G401.6 (cell line): ENCODE measurements at regions not wholly inside any gene's neighbourhood (a gene's known extent, or its start where the extent isn't known, plus 50 kb on each side); places are given as distances from the start of the nearest gene placed in this dataset.

ENCODE experiments used
- FAIRE-seq: peaks from 2 replicates; lab custom pipeline; 2012; peaks lifted over from hg19 to GRCh38; lab: Jason Lieb, UNC

DNA sequence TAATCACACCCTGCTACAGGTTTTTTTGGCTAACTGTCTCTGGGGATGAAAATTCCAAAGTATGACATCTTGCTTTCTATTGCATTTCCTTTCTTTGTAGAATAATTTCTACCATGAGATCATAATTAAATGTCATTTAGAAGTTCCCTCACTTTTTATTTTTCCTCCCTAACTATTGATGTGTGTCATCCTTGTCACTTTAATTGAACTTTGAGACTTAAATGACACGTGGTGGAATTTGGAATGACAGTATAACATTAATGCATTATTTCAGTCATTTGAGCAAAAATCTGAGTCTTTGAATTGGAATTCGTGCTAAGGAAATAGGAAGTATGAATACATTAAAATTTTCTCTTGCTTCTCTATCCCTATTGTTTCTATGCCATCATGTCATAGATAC, 745.4 kb downstream of the PDHA2 start:
- FAIRE-seq, result no peak

- FAIRE-seq, result no peak
These were observed 753.5 kb downstream of the PDHA2 start for GRCh38 chr4:96593422-96593821.

- FAIRE-seq, result no peak
These were observed 758.6 kb downstream of the PDHA2 start for GRCh38 chr4:96598465-96598864.

DNA sequence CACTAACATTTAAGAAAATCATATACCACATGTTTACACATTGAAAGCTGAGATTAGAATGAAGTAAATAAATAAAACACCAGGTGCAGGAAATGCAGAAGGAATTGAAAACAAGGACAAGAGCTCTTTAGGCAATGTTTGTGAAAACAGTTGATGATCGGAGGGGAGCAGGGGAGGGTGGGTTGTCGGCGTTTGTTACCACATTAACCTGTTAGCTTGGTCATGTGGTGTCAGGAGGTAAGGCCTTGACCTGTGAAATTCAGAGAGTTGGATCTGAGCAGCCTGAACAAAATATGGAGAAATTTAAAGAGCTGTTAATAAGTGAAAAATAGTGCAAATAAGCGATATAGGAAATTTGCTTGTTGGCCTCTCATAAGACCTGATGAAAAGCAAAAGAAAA, 759.9 kb downstream of the PDHA2 start:
- FAIRE-seq, result no peak

DNA sequence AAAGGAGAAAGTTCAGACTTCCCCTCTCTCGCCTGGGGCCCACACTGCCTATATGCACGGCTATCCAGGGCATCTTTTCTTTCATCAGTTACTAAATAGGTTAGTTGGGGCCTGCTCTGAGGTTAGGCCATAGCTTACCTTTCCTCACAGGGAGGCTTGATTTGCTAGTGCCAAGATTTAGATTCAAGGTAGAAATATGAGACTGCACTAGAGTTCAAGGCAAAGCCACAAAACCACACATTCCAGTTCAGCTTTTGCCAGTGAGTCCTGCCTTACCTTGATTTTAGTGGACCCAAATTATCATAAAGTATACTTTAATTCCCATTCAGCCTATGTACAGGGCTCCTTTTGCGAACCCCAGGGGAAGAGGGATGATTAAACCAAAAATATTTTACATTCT, 762.8 kb downstream of the PDHA2 start:
- no peak for FAIRE-seq

- FAIRE-seq, result no peak
These were observed 763.7 kb downstream of the PDHA2 start for GRCh38 chr4:96603641-96604040.

DNA sequence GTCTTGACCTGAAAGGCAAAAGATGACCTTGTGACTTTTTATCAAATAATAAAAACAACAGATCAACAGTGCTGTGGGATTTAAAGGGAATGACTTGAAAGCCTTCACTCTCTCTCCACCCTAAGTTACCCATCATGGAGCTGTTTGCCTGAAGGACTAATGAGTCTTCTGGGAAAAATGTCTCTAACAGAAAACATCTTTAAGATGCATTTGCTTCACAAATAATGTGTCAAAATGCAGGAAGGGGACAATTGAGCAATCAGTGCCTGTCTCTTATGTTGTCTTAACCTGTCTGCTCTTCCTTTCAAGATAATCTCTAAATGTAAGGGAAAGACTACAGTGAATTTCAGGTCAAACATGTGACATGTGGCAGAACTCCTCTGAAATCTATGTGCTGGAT, 766.6 kb downstream of the PDHA2 start:
- FAIRE-seq, result no peak

GRCh38 chr4:96626023-96626422, 786.1 kb downstream of the PDHA2 start:
- no peak for FAIRE-seq

GRCh38 chr4:96630839-96631238, 790.9 kb downstream of the PDHA2 start:
- no peak for FAIRE-seq

GRCh38 chr4:96637971-96638412, 798.1 kb downstream of the PDHA2 start:
- no peak for FAIRE-seq

DNA sequence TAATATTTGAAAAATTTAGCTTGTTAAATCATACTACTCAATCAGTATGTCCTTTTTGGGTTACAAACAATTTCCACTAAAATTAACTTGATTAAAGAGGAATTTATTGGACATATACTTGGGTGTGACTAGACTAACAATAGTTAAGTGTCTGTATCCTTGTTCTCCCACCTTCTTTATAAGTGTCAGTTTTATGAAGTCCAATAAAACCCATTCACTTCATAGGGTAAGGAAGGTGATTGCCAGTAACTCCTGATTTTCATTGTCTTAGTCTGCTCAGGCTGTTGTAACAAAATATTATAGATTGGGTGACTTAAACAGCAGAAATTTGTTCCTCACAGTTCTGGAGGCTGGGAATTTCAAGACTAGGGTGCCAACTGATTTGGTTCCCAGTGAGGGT, 800.0 kb downstream of the PDHA2 start:
- FAIRE-seq, result no peak

DNA sequence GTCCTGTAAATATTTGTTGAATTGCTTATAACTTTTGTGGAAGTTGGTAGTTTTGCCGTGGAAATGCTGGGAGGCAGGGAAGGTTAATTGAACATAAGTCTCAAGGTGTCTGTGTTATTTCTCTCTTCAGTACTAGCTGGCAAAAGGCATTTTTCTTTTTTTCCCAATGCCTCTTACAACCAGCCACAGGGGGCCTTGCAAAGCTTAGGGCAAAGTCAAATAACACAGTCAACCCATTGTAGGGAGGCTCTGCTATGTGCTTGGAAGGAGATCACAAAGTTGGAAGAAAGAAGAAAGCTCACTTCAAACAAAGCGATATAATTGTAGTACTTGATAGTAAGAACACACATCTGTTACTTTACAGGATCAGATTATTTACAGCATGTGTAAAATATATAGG, 802.6 kb downstream of the PDHA2 start:
- FAIRE-seq, result no peak

DNA sequence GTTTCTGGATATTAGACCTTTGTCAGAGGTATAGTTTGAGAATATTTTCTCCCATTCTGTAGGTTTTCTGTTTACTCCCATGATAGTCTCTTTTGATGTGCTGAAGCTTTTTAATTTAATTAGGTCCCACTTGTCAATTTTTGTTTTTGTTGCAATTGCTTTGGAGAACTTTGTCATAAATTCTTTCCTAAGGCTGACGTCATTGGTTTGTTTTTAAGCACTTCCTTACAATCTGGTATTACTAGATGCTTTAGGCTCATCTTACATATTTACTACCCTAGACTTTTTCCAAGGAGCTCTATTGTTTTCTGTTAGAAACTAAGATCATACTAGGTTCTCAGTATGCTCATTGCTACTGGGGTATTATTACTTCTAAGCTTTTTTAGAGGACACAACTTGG, 806.3 kb downstream of the PDHA2 start:
- FAIRE-seq, result no peak

- FAIRE-seq, result no peak
These were observed 809.6 kb downstream of the PDHA2 start for GRCh38 chr4:96649536-96649935.

DNA sequence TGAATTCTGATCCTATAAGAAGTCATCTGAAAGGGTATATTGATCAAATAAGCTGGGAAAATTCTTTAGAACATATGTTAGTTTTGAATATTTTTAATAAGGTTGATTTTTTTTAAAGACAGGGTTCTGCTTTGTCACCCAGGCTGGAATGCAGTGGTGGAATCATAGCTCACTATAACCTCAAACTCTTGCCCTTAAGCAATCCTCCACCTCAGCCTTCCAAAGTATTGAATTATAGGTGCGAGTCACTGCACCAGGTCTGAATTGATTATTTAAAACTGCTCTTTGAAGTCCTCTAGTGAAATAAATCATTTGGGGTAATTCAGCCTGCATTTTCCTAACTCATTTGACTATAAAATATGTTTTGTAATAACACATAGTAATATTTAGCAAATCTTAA, 812.3 kb downstream of the PDHA2 start:
- no peak for FAIRE-seq

GRCh38 chr4:96652821-96653220, 812.9 kb downstream of the PDHA2 start:
- FAIRE-seq, result no peak

- no peak for FAIRE-seq
These were observed 814.2 kb downstream of the PDHA2 start for GRCh38 chr4:96654045-96654444.

DNA sequence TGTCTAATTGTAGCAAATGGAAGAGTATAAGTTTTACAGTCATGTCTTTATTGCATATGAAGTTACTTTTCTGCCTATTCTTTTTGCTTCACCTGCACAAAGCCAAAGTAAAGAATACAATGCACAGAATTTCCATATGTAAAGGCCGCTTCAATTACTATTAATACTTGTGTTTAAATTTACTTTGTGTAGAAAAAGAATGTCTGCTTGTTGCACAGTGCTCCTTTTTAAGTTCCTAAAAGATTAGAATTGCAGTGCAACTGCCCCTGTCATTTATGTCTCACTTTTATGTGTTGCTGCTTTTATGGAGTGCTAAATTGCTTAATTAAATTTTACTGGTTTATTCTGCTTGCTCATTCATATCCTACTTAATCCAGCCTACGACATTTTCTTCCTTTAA, 830.5 kb downstream of the PDHA2 start:
- no peak for FAIRE-seq

DNA sequence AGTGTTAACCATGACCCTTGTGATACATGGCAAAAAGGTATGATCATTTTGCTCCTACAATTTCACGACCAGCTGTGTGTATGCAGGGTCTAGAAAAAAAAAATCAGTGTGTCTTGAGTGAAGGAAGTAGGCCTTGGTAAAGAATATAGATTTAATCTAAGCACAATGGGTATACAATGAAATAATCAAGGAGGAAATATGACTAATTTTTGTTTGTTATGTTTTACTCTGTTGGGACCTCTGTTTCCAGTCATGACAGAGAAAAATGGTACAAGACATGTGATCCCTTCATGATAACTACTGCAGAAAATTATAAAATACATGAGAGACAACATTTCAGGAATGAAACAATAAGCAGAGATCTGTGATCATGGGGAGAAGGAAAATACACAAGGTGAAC, 835.5 kb downstream of the PDHA2 start:
- FAIRE-seq, result no peak

DNA sequence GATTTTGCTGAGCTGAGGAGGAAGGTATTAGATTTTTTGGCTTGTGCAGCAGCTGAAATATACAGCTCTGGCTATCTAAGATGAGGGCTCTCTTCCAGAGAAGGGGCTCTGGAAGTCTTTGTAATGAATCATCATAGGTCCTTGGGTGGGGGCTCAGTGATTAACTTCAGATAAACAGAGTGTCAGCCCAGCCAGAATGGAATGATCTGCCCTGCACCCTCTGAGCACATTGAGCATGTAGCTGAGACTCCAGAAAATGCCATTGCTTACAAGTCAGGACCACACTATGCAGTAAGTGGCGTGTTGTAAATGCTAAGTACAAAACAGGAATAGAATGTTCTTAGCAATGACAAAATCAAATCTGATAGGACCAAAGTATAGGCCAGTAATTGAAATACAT, 836.0 kb downstream of the PDHA2 start:
- no peak for FAIRE-seq

DNA sequence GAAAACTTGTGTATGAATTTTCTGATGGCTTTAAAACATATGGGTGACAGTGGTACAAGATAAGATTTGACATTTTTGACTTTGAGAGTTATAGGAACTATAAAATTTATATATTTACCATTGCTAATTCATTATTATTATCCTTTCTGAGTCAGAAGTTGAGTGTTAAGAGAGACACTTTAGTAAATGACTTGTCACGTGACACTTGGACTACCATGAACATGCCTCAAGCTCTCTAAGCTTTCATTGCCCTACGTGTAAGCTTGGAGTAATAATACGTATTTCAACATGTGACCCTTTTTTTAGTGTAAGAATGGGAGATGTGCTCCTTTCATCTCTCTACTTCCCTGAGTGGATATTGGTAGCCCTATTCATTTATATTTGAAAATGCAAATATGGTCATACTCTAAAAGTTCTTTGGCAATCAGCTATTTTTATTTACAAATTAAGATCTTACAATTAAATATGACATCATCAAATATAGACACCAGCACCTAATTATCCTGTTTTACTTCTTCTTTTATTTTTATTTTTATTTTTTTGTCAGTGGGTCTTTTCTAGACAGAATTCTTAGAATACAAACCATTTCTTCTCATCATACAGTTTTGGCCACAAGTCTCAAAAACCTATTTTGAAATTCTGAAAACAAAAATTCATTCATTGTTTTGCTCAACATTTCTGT, 837.0 kb downstream of the PDHA2 start:
- FAIRE-seq, result no peak

DNA sequence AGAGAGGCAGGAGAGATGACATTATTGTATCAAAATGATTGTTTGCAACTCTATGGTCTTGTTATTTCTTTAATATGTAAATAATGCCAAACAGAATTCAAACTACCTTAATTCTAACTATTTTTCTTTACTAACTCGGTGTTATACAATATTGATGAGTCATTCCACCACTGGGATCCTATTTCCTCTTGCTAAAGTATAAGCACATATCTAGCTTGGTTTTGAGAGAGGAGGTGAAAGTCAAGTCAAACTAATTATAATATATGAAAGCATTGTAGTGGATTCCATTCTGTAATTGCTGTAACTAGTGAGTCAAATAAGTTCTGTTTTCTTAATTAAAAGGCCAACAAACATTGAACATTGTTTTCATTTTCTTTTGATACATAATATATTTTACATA, 837.6 kb downstream of the PDHA2 start:
- no peak for FAIRE-seq

DNA sequence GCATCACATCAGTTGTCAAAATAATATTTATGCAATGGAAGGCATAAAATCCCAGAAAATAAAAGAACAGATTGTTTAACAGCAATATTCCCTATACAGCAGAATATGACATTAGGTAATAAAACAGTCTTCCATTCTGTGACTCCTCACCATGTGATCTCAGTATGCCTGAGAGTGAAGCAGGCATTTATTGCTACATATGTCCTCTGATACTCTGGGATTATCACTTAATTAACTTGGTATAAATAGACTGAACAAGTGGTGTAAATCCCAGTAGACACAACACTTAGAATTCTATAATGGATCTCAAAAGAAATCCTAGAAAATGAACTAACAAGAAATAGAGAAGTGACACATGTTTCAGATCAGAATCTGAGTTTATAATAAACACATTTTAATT, 841.3 kb downstream of the PDHA2 start:
- no peak for FAIRE-seq

DNA sequence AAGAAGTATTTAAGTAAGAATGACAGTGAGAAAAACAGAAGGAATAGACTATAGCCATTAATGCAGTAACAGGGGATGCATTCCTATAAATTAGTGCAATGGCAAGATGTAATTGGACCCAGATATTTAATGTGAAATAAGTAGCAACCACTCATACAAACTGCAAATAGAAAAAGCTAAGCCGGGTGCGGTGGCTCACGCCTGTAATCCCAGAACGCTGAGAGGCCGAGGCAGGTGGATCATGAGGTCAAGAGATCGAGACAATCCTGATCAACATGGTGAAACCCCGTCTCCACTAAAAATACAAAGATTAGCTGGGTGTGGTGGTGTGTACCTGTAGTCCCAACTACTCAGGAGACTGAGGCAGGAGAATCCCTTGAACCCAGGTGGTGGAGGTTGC, 845.8 kb downstream of the PDHA2 start:
- FAIRE-seq, result no peak

DNA sequence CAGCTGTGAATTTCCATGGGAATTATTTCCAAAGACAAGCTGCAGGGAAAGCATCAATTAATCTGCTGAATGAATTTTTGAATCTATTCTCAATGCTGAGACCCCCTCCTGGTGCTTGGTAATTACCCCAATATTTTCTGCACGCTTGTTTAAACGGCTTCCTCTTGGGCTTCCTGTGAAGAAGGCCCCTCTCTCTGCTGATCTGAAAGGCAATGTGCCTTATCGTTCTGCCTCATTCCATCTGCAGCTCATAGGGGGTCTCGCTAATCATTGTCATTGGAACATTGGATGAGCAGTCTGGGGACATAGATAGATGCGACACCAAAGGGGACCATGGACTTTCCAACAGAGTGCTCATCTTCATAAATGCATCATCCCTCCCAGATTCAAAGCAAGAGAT, 851.6 kb downstream of the PDHA2 start:
- FAIRE-seq, result no peak
